HepG2 (cell line): ENCODE measurements at regions not wholly inside any gene's neighbourhood (a gene's known extent, or its start where the extent isn't known, plus 50 kb on each side); places are given as distances from the start of the nearest gene placed in this dataset.

Experiments used
- ATAC-seq: fragments of 200-7000 bp; cut with Tn5 transposase; 3 replicates; pipeline ENCODE4 v1.9.1; 2020; ENCODE audit warnings: mild to moderate bottlenecking, moderate library complexity
- BruUV-seq: library from RNA; stranded (reverse); fragments of 400-500 nt; replicated peaks from 2 replicates; lab custom pipeline; 2021; lab: Mats Ljungman, UMichigan
- CTCF ChIA-PET: fragments of 300-600 bp; formaldehyde crosslinking; extraction: SDS; loops from one replicate; lab custom pipeline; 2021; ENCODE audit warnings: low total read pairs, inconsistent platforms, low intra/inter-chr PET ratio; lab: Yijun Ruan, JAX
- POLR2A ChIA-PET: fragments of 350-600 bp; sonication (Branson Sonifier 250); formaldehyde crosslinking; loops from one replicate; lab custom pipeline; 2020; ENCODE audit warnings: antibody characterized with exemption, inconsistent platforms; lab: Yijun Ruan, JAX
- DNase-seq: peaks from one replicate; pipeline ENCODE4 v3.0.0-alpha.2; 2015; ENCODE audit warnings: low spot score
- FAIRE-seq: peaks from 3 replicates; lab custom pipeline; 2011; peaks lifted over from hg19 to GRCh38; lab: Jason Lieb, UNC
- H2AFZ ChIP-seq: one replicate; pipeline ENCODE4 v1.6.1; 2011; ENCODE audit warnings: low read length, inconsistent platforms
- H3K27ac ChIP-seq: fragments of 300-600 bp; 3 replicates; pipeline ENCODE4 v1.8.0; 2011; ENCODE audit warnings: mixed run types, mild to moderate bottlenecking, mixed read lengths, low read length, inconsistent platforms; ENCODE audit not compliant: insufficient read depth; ENCODE audit errors: extremely low read length
- H3K27me3 ChIP-seq, 2 experiments: fragments of 200-600 bp in 1 of 2; 2 replicates in 1 of 2; 3 replicates in 1 of 2; pipeline versions ENCODE4 v1.6.0 to v1.8.0; 2011; ENCODE audit warnings: low read length in 2 of 2, mild to moderate bottlenecking in 2 of 2, moderate library complexity in 2 of 2, inconsistent platforms in 1 of 2; ENCODE audit not compliant: insufficient read depth in 2 of 2, control insufficient read depth in 1 of 2
- H3K36me3 ChIP-seq, 2 experiments: fragments of 200-600 bp in 1 of 2; replicated peaks in 1 of 2; 2 replicates in 1 of 2; 3 replicates in 1 of 2; pipeline versions ENCODE4 v1.5.1 to v1.8.0; 2011; ENCODE audit warnings: low read length in 2 of 2, inconsistent platforms in 1 of 2; ENCODE audit not compliant: insufficient read depth in 2 of 2, control insufficient read depth in 1 of 2
- H3K4me1 ChIP-seq: 2 replicates; pipeline ENCODE4 v1.5.1; 2012; ENCODE audit warnings: low read length, inconsistent platforms; ENCODE audit not compliant: insufficient read depth
- H3K4me2 ChIP-seq: 2 replicates; pipeline ENCODE4 v1.6.0; 2011; ENCODE audit warnings: low read depth, low read length, inconsistent platforms
- H3K4me3 ChIP-seq, 3 experiments: fragments of 200-600 bp in 1 of 3; sonication (generic), shearing (Covaris generic) in 1 of 3; replicated peaks in 1 of 3; 2 replicates each; pipeline ENCODE4 v1.5.1; 2011 to 2016; ENCODE audit warnings: low read length in 3 of 3, inconsistent platforms in 2 of 3, low read depth in 2 of 3, mild to moderate bottlenecking in 2 of 3, control low read depth in 1 of 3, mixed read lengths in 1 of 3; ENCODE audit not compliant: insufficient read depth in 1 of 3
- H3K79me2 ChIP-seq: one replicate; pipeline ENCODE4 v1.6.1; 2011; ENCODE audit warnings: low read length, inconsistent platforms; ENCODE audit not compliant: insufficient read depth
- H3K9ac ChIP-seq: 2 replicates; pipeline ENCODE4 v1.6.0; 2011; ENCODE audit warnings: mild to moderate bottlenecking, low read depth, low read length, inconsistent platforms; ENCODE audit not compliant: insufficient read depth
- H3K9me3 ChIP-seq: 2 replicates; pipeline ENCODE4 v1.5.1; 2012; ENCODE audit warnings: mild to moderate bottlenecking, low read length
- H4K20me1 ChIP-seq: 2 replicates; pipeline ENCODE4 v1.6.0; 2011; ENCODE audit warnings: inconsistent platforms, mild to moderate bottlenecking, low read length, moderate library complexity; ENCODE audit not compliant: insufficient read depth
- KMT2B ChIP-seq: IDR thresholded peaks from 2 replicates; pipeline ENCODE4 v1.6.1; 2016; ENCODE audit warnings: missing genetic modification reagents, missing compliant biosample characterization
- POLR2G ChIP-seq: fragments of 200-400 bp; formaldehyde crosslinking; IDR thresholded peaks from 2 replicates; pipeline ENCODE4 v1.6.1; 2018; ENCODE audit warnings: mild to moderate bottlenecking, low read depth, low read length, moderate library complexity
- SKI ChIP-seq: fragments of 450-650 bp; IDR thresholded peaks from one replicate; pipeline ENCODE4 v1.6.1; 2018; ENCODE audit warnings: mild to moderate bottlenecking; ENCODE audit not compliant: partially characterized antibody
- SNAI1 ChIP-seq: sonication (generic); formaldehyde crosslinking; IDR thresholded peaks from 2 replicates; pipeline ENCODE4 v1.5.0; 2020; ENCODE audit warnings: mild to moderate bottlenecking, missing genetic modification reagents, borderline replicate concordance
- YEATS4 ChIP-seq: sonication (generic); formaldehyde crosslinking; IDR thresholded peaks from 2 replicates; pipeline ENCODE4 v1.4.0; 2020; ENCODE audit warnings: missing genetic modification reagents, borderline replicate concordance
- WGBS: methylation state at CpG from one replicate; pipeline ENCODE4 v1.1.6; 2017; ENCODE audit warnings: low lambda C conversion rate; 5-methylcytosine and 5-hydroxymethylcytosine counted together
- in situ Hi-C: cut with HindIII; loops from 2 replicates; pipeline ENCODE4 v1.10.0; 2017; ENCODE audit warnings: low pct_unique_long_range_greater_than_20kb; ENCODE audit not compliant: extremely low pct_ligation_motif_present
- intact Hi-C: fragments of 100-400 bp; cut with micrococcal nuclease; formaldehyde crosslinking; loops from one replicate; pipeline ENCODE4 v1.10.0; 2022; ENCODE audit not compliant: unreplicated experiment
- TF ChIP-seq, protein P1 (sequence below): sonication (generic); formaldehyde crosslinking; IDR thresholded peaks from 2 replicates; pipeline ENCODE4 v1.9.0; 2021; ENCODE audit warnings: mild to moderate bottlenecking, missing genetic modification reagents

DNA sequence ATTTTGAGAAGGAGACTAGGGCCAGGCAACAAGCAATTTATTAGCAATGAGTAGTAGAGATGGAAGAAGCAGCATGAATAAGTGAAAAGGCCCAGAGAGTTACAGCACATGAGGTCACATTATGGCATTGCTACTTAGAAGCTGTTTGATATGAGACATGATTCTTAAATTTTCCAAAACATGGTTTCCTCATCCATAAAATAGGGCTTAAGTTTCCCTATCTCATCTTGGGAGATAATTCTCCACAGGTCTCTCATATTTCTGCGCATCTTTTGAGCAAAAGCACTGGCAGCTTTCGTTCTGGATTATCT lies 656.1 kb downstream of the EPHA7 start:
- CTCF ChIA-PET, result no interaction called here

DNA sequence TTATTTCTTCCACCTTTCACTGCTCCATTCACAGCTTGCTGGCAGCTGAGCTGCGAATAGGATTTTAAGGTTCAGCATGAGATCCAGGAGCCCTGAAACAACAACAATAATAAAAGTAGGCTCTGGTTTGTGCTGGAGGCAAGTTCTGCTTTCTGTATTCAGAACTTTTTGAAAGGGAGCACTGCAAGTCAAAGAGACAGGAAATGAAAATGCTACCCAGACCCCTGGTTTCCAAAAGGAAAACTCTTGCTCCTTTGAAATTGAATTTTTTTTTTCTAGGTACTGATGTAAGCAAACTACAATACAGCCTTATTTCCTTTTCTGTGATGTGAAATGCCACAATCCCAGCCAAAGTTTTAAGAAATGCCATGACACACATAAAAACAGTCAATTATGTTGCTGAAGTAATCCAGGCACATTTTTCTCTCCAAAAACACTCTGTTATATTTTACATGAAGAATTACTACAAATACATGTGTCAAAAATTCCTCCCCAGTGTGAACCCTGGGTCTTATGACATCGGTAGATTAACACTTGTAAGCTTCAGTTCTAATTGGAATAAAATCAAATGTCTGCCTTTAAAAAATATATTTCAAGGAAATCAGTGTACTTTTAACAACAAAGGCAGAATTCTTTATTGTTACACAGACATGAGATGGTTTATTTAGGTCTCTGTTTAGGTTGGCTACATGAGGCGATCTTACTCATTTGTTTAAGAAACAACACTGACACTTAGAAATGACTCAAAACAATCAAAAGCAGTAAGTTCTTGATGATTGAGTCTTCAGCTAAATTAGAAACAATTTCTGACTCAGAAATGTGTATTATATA lies 656.7 kb downstream of the EPHA7 start:
- Histone ChIP-seq H3K27me3 (no peaks in the 10 kb centered on the region), H4K20me1 (no peaks in the 10 kb centered on the region), H3K27ac (no peak overlapping the region), H3K9ac (no peak overlapping the region), H3K4me1 (no peaks in the 10 kb centered on the region), H3K9me3 (no peaks in the 10 kb centered on the region), H3K36me3 (no peaks in the 10 kb centered on the region), H3K79me2 (no peaks in the 10 kb centered on the region), H3K4me3 (no peak overlapping the region), H2AFZ (no peak overlapping the region), H3K4me2 (no peak overlapping the region)
- in situ Hi-C loops (no loop called here), intact Hi-C loops (no loop called here)
- FAIRE-seq, result no peak
- ChIA-PET POLR2A (no interaction called here), CTCF (no interaction called here)
- no peak for DNase-seq
- no TSS peak for BruUV-seq
- WGBS, result 0% methylated on average over 3 of the region's 3 CpGs
- TF ChIP-seq POLR2G (no peak), YEATS4 (CRISPR knock-in tag) (no peak)
- TF ChIP-seq, protein P1, sequence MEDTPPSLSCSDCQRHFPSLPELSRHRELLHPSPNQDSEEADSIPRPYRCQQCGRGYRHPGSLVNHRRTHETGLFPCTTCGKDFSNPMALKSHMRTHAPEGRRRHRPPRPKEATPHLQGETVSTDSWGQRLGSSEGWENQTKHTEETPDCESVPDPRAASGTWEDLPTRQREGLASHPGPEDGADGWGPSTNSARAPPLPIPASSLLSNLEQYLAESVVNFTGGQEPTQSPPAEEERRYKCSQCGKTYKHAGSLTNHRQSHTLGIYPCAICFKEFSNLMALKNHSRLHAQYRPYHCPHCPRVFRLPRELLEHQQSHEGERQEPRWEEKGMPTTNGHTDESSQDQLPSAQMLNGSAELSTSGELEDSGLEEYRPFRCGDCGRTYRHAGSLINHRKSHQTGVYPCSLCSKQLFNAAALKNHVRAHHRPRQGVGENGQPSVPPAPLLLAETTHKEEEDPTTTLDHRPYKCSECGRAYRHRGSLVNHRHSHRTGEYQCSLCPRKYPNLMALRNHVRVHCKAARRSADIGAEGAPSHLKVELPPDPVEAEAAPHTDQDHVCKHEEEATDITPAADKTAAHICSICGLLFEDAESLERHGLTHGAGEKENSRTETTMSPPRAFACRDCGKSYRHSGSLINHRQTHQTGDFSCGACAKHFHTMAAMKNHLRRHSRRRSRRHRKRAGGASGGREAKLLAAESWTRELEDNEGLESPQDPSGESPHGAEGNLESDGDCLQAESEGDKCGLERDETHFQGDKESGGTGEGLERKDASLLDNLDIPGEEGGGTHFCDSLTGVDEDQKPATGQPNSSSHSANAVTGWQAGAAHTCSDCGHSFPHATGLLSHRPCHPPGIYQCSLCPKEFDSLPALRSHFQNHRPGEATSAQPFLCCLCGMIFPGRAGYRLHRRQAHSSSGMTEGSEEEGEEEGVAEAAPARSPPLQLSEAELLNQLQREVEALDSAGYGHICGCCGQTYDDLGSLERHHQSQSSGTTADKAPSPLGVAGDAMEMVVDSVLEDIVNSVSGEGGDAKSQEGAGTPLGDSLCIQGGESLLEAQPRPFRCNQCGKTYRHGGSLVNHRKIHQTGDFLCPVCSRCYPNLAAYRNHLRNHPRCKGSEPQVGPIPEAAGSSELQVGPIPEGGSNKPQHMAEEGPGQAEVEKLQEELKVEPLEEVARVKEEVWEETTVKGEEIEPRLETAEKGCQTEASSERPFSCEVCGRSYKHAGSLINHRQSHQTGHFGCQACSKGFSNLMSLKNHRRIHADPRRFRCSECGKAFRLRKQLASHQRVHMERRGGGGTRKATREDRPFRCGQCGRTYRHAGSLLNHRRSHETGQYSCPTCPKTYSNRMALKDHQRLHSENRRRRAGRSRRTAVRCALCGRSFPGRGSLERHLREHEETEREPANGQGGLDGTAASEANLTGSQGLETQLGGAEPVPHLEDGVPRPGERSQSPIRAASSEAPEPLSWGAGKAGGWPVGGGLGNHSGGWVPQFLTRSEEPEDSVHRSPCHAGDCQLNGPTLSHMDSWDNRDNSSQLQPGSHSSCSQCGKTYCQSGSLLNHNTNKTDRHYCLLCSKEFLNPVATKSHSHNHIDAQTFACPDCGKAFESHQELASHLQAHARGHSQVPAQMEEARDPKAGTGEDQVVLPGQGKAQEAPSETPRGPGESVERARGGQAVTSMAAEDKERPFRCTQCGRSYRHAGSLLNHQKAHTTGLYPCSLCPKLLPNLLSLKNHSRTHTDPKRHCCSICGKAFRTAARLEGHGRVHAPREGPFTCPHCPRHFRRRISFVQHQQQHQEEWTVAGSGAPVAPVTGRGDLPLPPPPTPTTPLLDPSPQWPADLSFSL (CRISPR knock-in tag), result no peak
- no peak for ATAC-seq

More for the DNA sequence above, 656.1 kb downstream of the EPHA7 start:
- Histone ChIP-seq H3K27ac (no peak overlapping the region), H4K20me1 (no peaks in the 10 kb centered on the region), H3K4me2 (no peak overlapping the region), H3K4me1 (no peaks in the 10 kb centered on the region), H3K4me3 (no peak overlapping the region), H3K27me3 (no peaks in the 10 kb centered on the region), H3K9me3 (no peaks in the 10 kb centered on the region), H3K9ac (no peak overlapping the region), H3K36me3 (no peaks in the 10 kb centered on the region), H2AFZ (no peak overlapping the region), H3K79me2 (no peaks in the 10 kb centered on the region)
- no peak for DNase-seq
- in situ Hi-C loops (no loop called here), intact Hi-C loops (no loop called here)
- 0% methylated on average over 2 of the region's 2 CpGs for WGBS
- ATAC-seq, result no peak
- TF ChIP-seq SNAI1 (no peak), KMT2B (CRISPR knock-in tag) (no peak), SKI (no peak)
- no peak for FAIRE-seq
- POLR2A ChIA-PET, result no interaction called here
- BruUV-seq, result no TSS peak
